Neutrophil (primary cell): ENCODE measurements at regions not wholly inside any gene's neighbourhood (a gene's known extent, or its start where the extent isn't known, plus 50 kb on each side); places are given as distances from the start of the nearest gene placed in this dataset.

Experiments used
- H3K27ac ChIP-seq: fragments of 200-600 bp; sonication (generic); 2 replicates; pipeline ENCODE4 v1.5.1; 2016; ENCODE audit warnings: mild to moderate bottlenecking, moderate library complexity
- H3K27me3 ChIP-seq: fragments of 200-600 bp; sonication (generic); 2 replicates; pipeline ENCODE4 v1.6.0; 2016; ENCODE audit warnings: mild to moderate bottlenecking
- H3K36me3 ChIP-seq: fragments of 200-600 bp; sonication (generic); 2 replicates; pipeline ENCODE4 v1.5.1; 2017
- H3K4me1 ChIP-seq, 2 experiments: fragments of 200-600 bp in 1 of 2; sonication (generic) in 1 of 2; 1 replicate in 1 of 2; 2 replicates in 1 of 2; pipeline versions ENCODE4 v1.5.1 to v1.6.1; 2013 to 2016; ENCODE audit warnings: low read depth in 1 of 2, low read length in 1 of 2, mild to moderate bottlenecking in 1 of 2, moderate library complexity in 1 of 2; ENCODE audit not compliant: control insufficient read depth in 1 of 2, insufficient read depth in 1 of 2
- H3K4me3 ChIP-seq, 2 experiments: fragments of 200-600 bp in 1 of 2; sonication (generic) in 1 of 2; 1 replicate in 1 of 2; 2 replicates in 1 of 2; pipeline ENCODE4 v1.5.1; 2013 to 2016; ENCODE audit warnings: low read depth in 1 of 2, low read length in 1 of 2, mild to moderate bottlenecking in 1 of 2, moderate library complexity in 1 of 2
- H3K9me3 ChIP-seq: fragments of 200-600 bp; sonication (generic); 2 replicates; pipeline ENCODE4 v1.5.1; 2016
- CTCF ChIP-seq: fragments of 200-600 bp; sonication (generic); IDR thresholded peaks from 2 replicates; pipeline ENCODE4 v1.5.1; 2016; ENCODE audit warnings: antibody characterized with exemption

- no peaks in the 10 kb centered on the region for H3K4me1 ChIP-seq
- H3K27ac ChIP-seq, result no peak overlapping the region
- TF ChIP-seq CTCF, result no peak
- no peaks in the 10 kb centered on the region for H3K9me3 ChIP-seq
- H3K27me3 ChIP-seq, result no peaks in the 10 kb centered on the region
- no peaks in the 10 kb centered on the region for H3K36me3 ChIP-seq
- no peak overlapping the region for H3K4me3 ChIP-seq
Observed at GRCh38 chrX:139063364-139063763, 351.8 kb upstream of the FGF13 start.

- Histone ChIP-seq H3K27me3 (no peaks in the 10 kb centered on the region), H3K36me3 (no peaks in the 10 kb centered on the region), H3K4me1 (no peaks in the 10 kb centered on the region), H3K9me3 (no peaks in the 10 kb centered on the region), H3K4me3 (no peak overlapping the region), H3K27ac (no peak overlapping the region)
- no peak for TF ChIP-seq CTCF
Observed at GRCh38 chrX:139058831-139059495, 347.4 kb upstream of the FGF13 start.

- Histone ChIP-seq H3K4me1 (no peaks in the 10 kb centered on the region), H3K36me3 (no peaks in the 10 kb centered on the region), H3K27ac (no peak overlapping the region), H3K4me3 (no peak overlapping the region), H3K9me3 (no peaks in the 10 kb centered on the region), H3K27me3 (no peaks in the 10 kb centered on the region)
- TF ChIP-seq CTCF, result no peak
Observed at GRCh38 chrX:139052461-139052860, 340.9 kb upstream of the FGF13 start.

- H3K27ac ChIP-seq, result no peak overlapping the region
- no peak overlapping the region for H3K4me3 ChIP-seq
- no peaks in the 10 kb centered on the region for H3K36me3 ChIP-seq
- no peaks in the 10 kb centered on the region for H3K9me3 ChIP-seq
- no peaks in the 10 kb centered on the region for H3K4me1 ChIP-seq
- H3K27me3 ChIP-seq, result no peaks in the 10 kb centered on the region
- TF ChIP-seq CTCF, result no peak
Observed at GRCh38 chrX:139049465-139049864, 337.9 kb upstream of the FGF13 start.

GRCh38 chrX:139044680-139045079, 333.2 kb upstream of the FGF13 start:
- no peak overlapping the region for H3K27ac ChIP-seq
- no peak for TF ChIP-seq CTCF
- H3K4me1 ChIP-seq, result no peaks in the 10 kb centered on the region
- H3K27me3 ChIP-seq, result no peaks in the 10 kb centered on the region
- no peaks in the 10 kb centered on the region for H3K36me3 ChIP-seq
- H3K9me3 ChIP-seq, result no peaks in the 10 kb centered on the region
- no peak overlapping the region for H3K4me3 ChIP-seq
